ENCODE measurements at regions not wholly inside any gene's neighbourhood (a gene's known extent, or its start where the extent isn't known, plus 50 kb on each side); places are given as distances from the start of the nearest gene placed in this dataset.

DNA sequence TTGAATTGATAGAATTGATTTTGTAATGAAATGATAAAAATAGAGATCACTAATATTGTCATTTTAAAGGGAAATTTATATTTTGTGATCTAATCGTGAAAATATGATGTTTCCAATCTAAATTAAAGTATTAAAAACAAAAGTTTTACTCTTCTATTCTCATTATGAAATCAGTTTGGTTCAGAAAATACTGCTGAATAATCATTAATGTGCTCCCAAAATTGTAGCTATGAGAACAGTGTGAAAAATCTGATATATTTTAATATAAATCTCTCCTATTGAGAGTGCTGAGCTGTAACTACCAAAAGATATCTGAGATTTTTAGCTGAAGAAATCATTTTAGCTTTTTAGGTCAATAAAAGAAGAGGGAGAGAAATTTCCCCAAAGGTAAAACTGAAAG lies 287.5 kb upstream of the ANO3 start:
- Histone ChIP-seq H3K4me1 (ENCODE audit: control insufficient read depth in 1 of 2, insufficient read depth in 2 of 2, low read length in 2 of 2) (no peaks in the 10 kb centered on the region), H3K9ac (ENCODE audit: low read length) (no peak overlapping the region), H3K27ac (ENCODE audit: low read depth, low read length) (no peak overlapping the region), H2AFZ (ENCODE audit: low read depth, low read length, poor library complexity, severe bottlenecking) (no peak overlapping the region), H3K9me3 (ENCODE audit: control insufficient read depth in 1 of 2, insufficient read depth in 1 of 2, low read depth in 1 of 2, low read length in 2 of 2) (peaks cover 5 to 16% of the 10 kb centered on the region in 2 experiments; a peak in 2 of 4 replicates), H3K36me3 (ENCODE audit: control insufficient read depth in 1 of 2, insufficient read depth in 2 of 2, low read length in 2 of 2) (no peaks in the 10 kb centered on the region), H3K79me2 (ENCODE audit: insufficient read depth, low read length) (no peaks in the 10 kb centered on the region), H3K9me2 (ENCODE audit: insufficient read depth) (no peaks in the 10 kb centered on the region), H3K4me2 (ENCODE audit: low read length) (no peak overlapping the region), H3K4me3 (replicated peaks in 1 of 2; ENCODE audit: low read depth in 1 of 2, low read length in 2 of 2) (no peak overlapping the region), H4K20me1 (ENCODE audit: insufficient read depth) (no peaks in the 10 kb centered on the region), H3K27me3 (ENCODE audit: insufficient read depth, low read length) (no peaks in the 10 kb centered on the region)
- TF ChIP-seq CEBPB (IDR thresholded peaks at IDR 0.05; ENCODE audit: low read depth) (no peak), SP1 (IDR thresholded peaks at IDR 0.05; ENCODE audit: low read depth) (no peak), FOSL1 (IDR thresholded peaks at IDR 0.05; ENCODE audit: low read depth) (no peak), ZNF274 (IDR thresholded peaks at IDR 0.05; ENCODE audit: low read depth, low read length) (no peak), CBX3 (IDR thresholded peaks at IDR 0.05; ENCODE audit: low read depth) (no peak), EGR1 (IDR thresholded peaks at IDR 0.05; ENCODE audit: low read depth) (no peak), POLR2A (IDR thresholded peaks at IDR 0.05; ENCODE audit: borderline replicate concordance, extremely low read depth, insufficient read depth, insufficient read length) (no peak), ZFX (IDR thresholded peaks at IDR 0.05) (no peak), SIN3A (IDR thresholded peaks at IDR 0.05; ENCODE audit: low read depth) (no peak), MAX (IDR thresholded peaks at IDR 0.05) (no peak), EZH2phosphoT487 (IDR thresholded peaks at IDR 0.05; ENCODE audit: borderline replicate concordance) (no peak)
- TF ChIP-seq, protein P1, sequence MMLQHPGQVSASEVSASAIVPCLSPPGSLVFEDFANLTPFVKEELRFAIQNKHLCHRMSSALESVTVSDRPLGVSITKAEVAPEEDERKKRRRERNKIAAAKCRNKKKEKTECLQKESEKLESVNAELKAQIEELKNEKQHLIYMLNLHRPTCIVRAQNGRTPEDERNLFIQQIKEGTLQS (IDR thresholded peaks at IDR 0.05): no peak
- no TSS peak for BruUV-seq (replicated peaks)
- intact Hi-C loops (cut with micrococcal nuclease): no loop called here
- CTCF ChIA-PET: no interaction called here
- POLR2A ChIA-PET: no interaction called here
- DNase-seq (ENCODE audit: low read depth, low spot score) (no peak), ATAC-seq (no peak)
- RAD21 ChIA-PET (ENCODE audit: low non-redundant PET in 1 of 2, low total read pairs in 2 of 2, uncharacterized antibody in 2 of 2, unreplicated experiment in 2 of 2): no interaction called here

DNA sequence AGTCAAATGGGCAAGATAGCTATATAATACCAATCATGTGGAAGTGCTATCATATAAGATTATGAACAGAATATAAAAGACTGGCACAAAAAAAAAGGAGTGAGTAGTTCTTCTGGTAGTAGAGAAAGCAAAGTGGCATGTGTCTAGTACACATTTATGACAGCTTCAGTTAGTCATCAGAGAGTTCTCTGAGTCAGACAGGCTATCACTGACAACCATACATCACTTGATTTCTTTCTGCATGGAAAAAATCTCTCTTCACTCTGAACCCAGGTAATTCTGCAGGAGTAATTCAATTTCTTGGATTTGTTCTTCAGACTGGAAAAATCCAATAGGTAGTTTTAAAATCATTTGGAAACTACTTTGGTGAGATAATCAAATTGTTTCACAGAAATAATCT lies 286.8 kb upstream of the ANO3 start:
- intact Hi-C loops (cut with micrococcal nuclease): no loop called here
- H3K27me3 ChIP-seq (ENCODE audit: insufficient read depth, low read length): no peaks in the 10 kb centered on the region
- H3K9ac ChIP-seq (ENCODE audit: low read length): no peak overlapping the region
- H3K9me2 ChIP-seq (ENCODE audit: insufficient read depth): no peaks in the 10 kb centered on the region
- POLR2A ChIA-PET: no interaction called here
- H3K4me3 ChIP-seq (replicated peaks in 1 of 2; ENCODE audit: low read depth in 1 of 2, low read length in 2 of 2): no peak overlapping the region
- ATAC-seq (no peak), DNase-seq (ENCODE audit: low read depth, low spot score) (no peak)
- H3K9me3 ChIP-seq (ENCODE audit: control insufficient read depth in 1 of 2, insufficient read depth in 1 of 2, low read depth in 1 of 2, low read length in 2 of 2): peaks cover 9 to 14% of the 10 kb centered on the region in 2 experiments; a peak in 2 of 4 replicates
- RAD21 ChIA-PET (ENCODE audit: low non-redundant PET in 1 of 2, low total read pairs in 2 of 2, uncharacterized antibody in 2 of 2, unreplicated experiment in 2 of 2): no interaction called here
- H3K79me2 ChIP-seq (ENCODE audit: insufficient read depth, low read length): no peaks in the 10 kb centered on the region
- no peaks in the 10 kb centered on the region for H4K20me1 ChIP-seq (ENCODE audit: insufficient read depth)
- no TSS peak for BruUV-seq (replicated peaks)
- no peaks in the 10 kb centered on the region for H3K36me3 ChIP-seq (ENCODE audit: control insufficient read depth in 1 of 2, insufficient read depth in 2 of 2, low read length in 2 of 2)
- H2AFZ ChIP-seq (ENCODE audit: low read depth, low read length, poor library complexity, severe bottlenecking): no peak overlapping the region
- H3K4me2 ChIP-seq (ENCODE audit: low read length): no peak overlapping the region
- no peak overlapping the region for H3K27ac ChIP-seq (ENCODE audit: low read depth, low read length)
- CTCF ChIA-PET: no interaction called here
- H3K4me1 ChIP-seq (ENCODE audit: control insufficient read depth in 1 of 2, insufficient read depth in 2 of 2, low read length in 2 of 2): no peaks in the 10 kb centered on the region
- no peak for TF ChIP-seq ZNF274 (IDR thresholded peaks at IDR 0.05; ENCODE audit: low read depth, low read length)
- no peak for TF ChIP-seq ZBTB33 (IDR thresholded peaks at IDR 0.05; ENCODE audit: extremely low read depth, insufficient replicate concordance, low read length)
- no peak for TF ChIP-seq YY1 (IDR thresholded peaks at IDR 0.05; ENCODE audit: extremely low read depth, insufficient replicate concordance, low read depth, low read length)
- TF ChIP-seq, protein P2, sequence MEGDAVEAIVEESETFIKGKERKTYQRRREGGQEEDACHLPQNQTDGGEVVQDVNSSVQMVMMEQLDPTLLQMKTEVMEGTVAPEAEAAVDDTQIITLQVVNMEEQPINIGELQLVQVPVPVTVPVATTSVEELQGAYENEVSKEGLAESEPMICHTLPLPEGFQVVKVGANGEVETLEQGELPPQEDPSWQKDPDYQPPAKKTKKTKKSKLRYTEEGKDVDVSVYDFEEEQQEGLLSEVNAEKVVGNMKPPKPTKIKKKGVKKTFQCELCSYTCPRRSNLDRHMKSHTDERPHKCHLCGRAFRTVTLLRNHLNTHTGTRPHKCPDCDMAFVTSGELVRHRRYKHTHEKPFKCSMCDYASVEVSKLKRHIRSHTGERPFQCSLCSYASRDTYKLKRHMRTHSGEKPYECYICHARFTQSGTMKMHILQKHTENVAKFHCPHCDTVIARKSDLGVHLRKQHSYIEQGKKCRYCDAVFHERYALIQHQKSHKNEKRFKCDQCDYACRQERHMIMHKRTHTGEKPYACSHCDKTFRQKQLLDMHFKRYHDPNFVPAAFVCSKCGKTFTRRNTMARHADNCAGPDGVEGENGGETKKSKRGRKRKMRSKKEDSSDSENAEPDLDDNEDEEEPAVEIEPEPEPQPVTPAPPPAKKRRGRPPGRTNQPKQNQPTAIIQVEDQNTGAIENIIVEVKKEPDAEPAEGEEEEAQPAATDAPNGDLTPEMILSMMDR (IDR thresholded peaks at IDR 0.05 in 2 of 3, conservative IDR thresholded peaks at IDR 0.05 in 1 of 3; ENCODE audit: borderline replicate concordance in 1 of 3, insufficient read depth in 1 of 3, low read depth in 2 of 3, low read length in 2 of 3): no peak
- no peak for TF ChIP-seq ELF1 (IDR thresholded peaks at IDR 0.05; ENCODE audit: borderline replicate concordance, low read depth)
- TF ChIP-seq EZH2 (IDR thresholded peaks at IDR 0.05): no peak
- no peak for TF ChIP-seq EGR1 (IDR thresholded peaks at IDR 0.05; ENCODE audit: low read depth)
- no peak for TF ChIP-seq POLR2AphosphoS5 (IDR thresholded peaks at IDR 0.05; ENCODE audit: low read depth, low read length)

Measured in HCT116 (cell line).